ENCODE measurements at regions not wholly inside any gene's neighbourhood (a gene's known extent, or its start where the extent isn't known, plus 50 kb on each side); places are given as distances from the start of the nearest gene placed in this dataset.
"Not testable (repeated sequence)": the region's sequence is repeated elsewhere in the genome, so short reads cannot be mapped to it uniquely, and the experiment has no call there.

- Histone ChIP-seq H4K5ac (ENCODE audit: low read depth, low read length) (no peak overlapping the region), H3K27me3 (ENCODE audit: control insufficient read depth, insufficient read depth, low read length) (no peaks in the 10 kb centered on the region), H2AK9ac (replicated peaks; ENCODE audit: low read depth, low read length, poor library complexity) (no peak overlapping the region), H3K9me3 (ENCODE audit: control insufficient read depth, insufficient read depth, low read length) (no peaks in the 10 kb centered on the region), H3K9ac (ENCODE audit: low read depth, low read length) (no peak overlapping the region), H3K27ac (ENCODE audit: insufficient read depth, low read length) (no peak overlapping the region), H3K4me2 (ENCODE audit: low read depth, low read length) (no peak overlapping the region), H3K79me1 (ENCODE audit: low read depth in 1 of 2, low read length in 2 of 2) (no peaks in the 10 kb centered on the region), H2BK15ac (ENCODE audit: low read depth, low read length) (no peak overlapping the region), H4K91ac (ENCODE audit: insufficient read depth, low read depth, low read length) (no peak overlapping the region), H3K18ac (ENCODE audit: low read depth, low read length) (no peak overlapping the region), H2BK5ac (ENCODE audit: low read depth, low read length, poor library complexity, severe bottlenecking) (no peak overlapping the region), H3K23ac (ENCODE audit: low read depth, low read length) (no peak overlapping the region; the same call in 1 of the 2 replicates), H3K4me1 (ENCODE audit: control insufficient read depth, insufficient read depth, low read length) (peaks cover 10% of the 10 kb centered on the region), H2AK5ac (ENCODE audit: low read depth, low read length) (no peak overlapping the region), H3K36me3 (ENCODE audit: control insufficient read depth, insufficient read depth, low read length) (no peaks in the 10 kb centered on the region), H3K9me1 (ENCODE audit: insufficient read depth, low read length) (no peaks in the 10 kb centered on the region), H4K8ac (ENCODE audit: low read depth in 2 of 2, low read length in 2 of 2) (no peak overlapping the region), H3K14ac (replicated peaks; ENCODE audit: low read depth, low read length) (no peak overlapping the region), H4K20me1 (ENCODE audit: insufficient read depth, low read length) (no peaks in the 10 kb centered on the region), H2AFZ (replicated peaks; ENCODE audit: low read length, poor library complexity) (no peak overlapping the region), H3K4me3 (ENCODE audit: insufficient read depth, low read depth, low read length) (no peak overlapping the region), H2BK120ac (ENCODE audit: low read depth, low read length) (no peak overlapping the region), H2BK20ac (ENCODE audit: low read depth, low read length) (no peak overlapping the region), H3K4ac (ENCODE audit: low read depth, low read length) (no peak overlapping the region), H3K56ac (ENCODE audit: extremely low read depth, insufficient read depth, low read length) (no peak overlapping the region)
- in situ Hi-C loops (cut with MboI; ENCODE audit: low sequenced_read_pairs) (no loop called here), dilution Hi-C loops (cut with HindIII; ENCODE audit: low sequenced_read_pairs, unreplicated experiment) (no loop called here), intact Hi-C loops (cut with micrococcal nuclease) (no loop called here)
- CTCF ChIA-PET, result interaction anchor here (0.6 kb wide), 1 partner anchor 181 kb away, joined by 3 read pairs; no protein-coding TSS in a partner anchor
- ATAC-seq (ENCODE audit: low read depth) (no peak), DNase-seq (no peak)
- POLR2A ChIA-PET (ENCODE audit: unreplicated experiment), result interaction anchor here (0.5 kb wide), 1 partner anchor 23 kb away, joined by 3 read pairs; no protein-coding TSS in a partner anchor
- TF ChIP-seq MAFK (IDR thresholded peaks at IDR 0.05; ENCODE audit: low read depth, low read length) (no peak), BHLHE40 (IDR thresholded peaks at IDR 0.05; ENCODE audit: low read depth, low read length) (no peak), USF2 (IDR thresholded peaks at IDR 0.05; ENCODE audit: low read depth, low read length) (no peak)
- BruUV-seq (replicated peaks), result no TSS peak
Observed at GRCh38 chr13:50396001-50396400, 380.8 kb downstream of the KCNRG start.

- DNase-seq; H3K14ac ChIP-seq (replicated peaks; ENCODE audit: low read depth, low read length); H3K27ac ChIP-seq (ENCODE audit: insufficient read depth, low read length); H2BK5ac ChIP-seq (ENCODE audit: low read depth, low read length, poor library complexity, severe bottlenecking); H3K36me3 ChIP-seq (ENCODE audit: control insufficient read depth, insufficient read depth, low read length); H4K91ac ChIP-seq (ENCODE audit: insufficient read depth, low read depth, low read length); H3K9me1 ChIP-seq (ENCODE audit: insufficient read depth, low read length); ATAC-seq (ENCODE audit: low read depth); H4K20me1 ChIP-seq (ENCODE audit: insufficient read depth, low read length); H3K9me3 ChIP-seq (ENCODE audit: control insufficient read depth, insufficient read depth, low read length); CTCF ChIA-PET; H2AK9ac ChIP-seq (replicated peaks; ENCODE audit: low read depth, low read length, poor library complexity); H4K5ac ChIP-seq (ENCODE audit: low read depth, low read length); H3K79me1 ChIP-seq (ENCODE audit: low read depth in 1 of 2, low read length in 2 of 2); H3K56ac ChIP-seq (ENCODE audit: extremely low read depth, insufficient read depth, low read length); H3K4ac ChIP-seq (ENCODE audit: low read depth, low read length); in situ Hi-C loops (cut with MboI; ENCODE audit: low sequenced_read_pairs); H2BK15ac ChIP-seq (ENCODE audit: low read depth, low read length); BruUV-seq (replicated peaks); H3K23ac ChIP-seq (ENCODE audit: low read depth, low read length); H4K8ac ChIP-seq (ENCODE audit: low read depth in 2 of 2, low read length in 2 of 2); H2AK5ac ChIP-seq (ENCODE audit: low read depth, low read length); H3K9ac ChIP-seq (ENCODE audit: low read depth, low read length); H3K18ac ChIP-seq (ENCODE audit: low read depth, low read length); H3K27me3 ChIP-seq (ENCODE audit: control insufficient read depth, insufficient read depth, low read length); POLR2A ChIA-PET (ENCODE audit: unreplicated experiment); H2BK120ac ChIP-seq (ENCODE audit: low read depth, low read length); H2AFZ ChIP-seq (replicated peaks; ENCODE audit: low read length, poor library complexity); H2BK20ac ChIP-seq (ENCODE audit: low read depth, low read length); intact Hi-C loops (cut with micrococcal nuclease); H3K4me3 ChIP-seq (ENCODE audit: insufficient read depth, low read depth, low read length); H3K4me2 ChIP-seq (ENCODE audit: low read depth, low read length); dilution Hi-C loops (cut with HindIII; ENCODE audit: low sequenced_read_pairs, unreplicated experiment): not testable (repeated sequence)
- WGBS, 2 experiments (ENCODE audit: extremely low coverage in 2 of 2, insufficient read length in 1 of 2), result 96% methylated on average over 9 of the region's 31 CpGs; no CpG with 5 or more reads in 1 of the 2 experiments
- peaks cover 12% of the 10 kb centered on the region for H3K4me1 ChIP-seq (ENCODE audit: control insufficient read depth, insufficient read depth, low read length)
Observed at GRCh38 chr13:50396618-50397017, 381.4 kb downstream of the KCNRG start.
